ENCODE measurements at regions not wholly inside any gene's neighbourhood (a gene's known extent, or its start where the extent isn't known, plus 50 kb on each side); places are given as distances from the start of the nearest gene placed in this dataset.

GRCh38 chr16:49969091-49970030 is 55.7 kb upstream of the CNEP1R1 start:
- no peak overlapping the region for H3K4me3 ChIP-seq (ENCODE audit: low read depth, low read length)
- TF ChIP-seq CTCF (IDR thresholded peaks at IDR 0.05; ENCODE audit: low read depth, low read length, missing control alignments) = no peak
- in situ Hi-C loops (cut with HindIII; ENCODE audit: low sequenced_read_pairs) = no loop called here
- no peak for DNase-seq (ENCODE audit: low read depth)

- in situ Hi-C loops (cut with HindIII; ENCODE audit: low sequenced_read_pairs) = no loop called here
- no peak for DNase-seq (ENCODE audit: low read depth)
- no peak for TF ChIP-seq CTCF (IDR thresholded peaks at IDR 0.05; ENCODE audit: low read depth, low read length, missing control alignments)
- no peak overlapping the region for H3K4me3 ChIP-seq (ENCODE audit: low read depth, low read length)
Measured at GRCh38 chr16:49970797-49971431, 54.1 kb upstream of the CNEP1R1 start.

- in situ Hi-C loops (cut with HindIII; ENCODE audit: low sequenced_read_pairs) = no loop called here
- DNase-seq (ENCODE audit: low read depth) = no peak
- H3K4me3 ChIP-seq (ENCODE audit: low read depth, low read length) = no peak overlapping the region
- no peak for TF ChIP-seq CTCF (IDR thresholded peaks at IDR 0.05; ENCODE audit: low read depth, low read length, missing control alignments)
Measured at GRCh38 chr16:49972280-49972679, 52.7 kb upstream of the CNEP1R1 start.

GRCh38 chr16:49972961-49973360 is 52.1 kb upstream of the CNEP1R1 start:
- in situ Hi-C loops (cut with HindIII; ENCODE audit: low sequenced_read_pairs) = no loop called here
- no peak overlapping the region for H3K4me3 ChIP-seq (ENCODE audit: low read depth, low read length)
- no peak for TF ChIP-seq CTCF (IDR thresholded peaks at IDR 0.05; ENCODE audit: low read depth, low read length, missing control alignments)
- no peak for DNase-seq (ENCODE audit: low read depth)

Measured in astrocyte of the cerebellum (primary cell).